ENCODE measurements at regions not wholly inside any gene's neighbourhood (a gene's known extent, or its start where the extent isn't known, plus 50 kb on each side); places are given as distances from the start of the nearest gene placed in this dataset.

- Histone ChIP-seq H3K36me3 (ENCODE audit: insufficient read depth, insufficient read length, low read length) (no peaks in the 10 kb centered on the region), H3K9me3 (ENCODE audit: insufficient read depth, low read length) (peaks cover 5% of the 10 kb centered on the region; the same call in 1 of the 2 replicates), H3K27me3 (ENCODE audit: insufficient read depth, insufficient read length) (no peaks in the 10 kb centered on the region), H3K4me1 (ENCODE audit: insufficient read depth, insufficient read length) (peaks cover 4% of the 10 kb centered on the region), H3K4me3 (ENCODE audit: insufficient read length, low read depth) (no peak overlapping the region), H3K9ac (ENCODE audit: insufficient read length, low read depth) (no peak overlapping the region)
- no peak for TF ChIP-seq ZNF274 (IDR thresholded peaks at IDR 0.05; ENCODE audit: low read depth, low read length)
- no peak for TF ChIP-seq YY1 (IDR thresholded peaks at IDR 0.05; ENCODE audit: insufficient read depth, insufficient read length)
- no peak for TF ChIP-seq SUZ12 (IDR thresholded peaks at IDR 0.05; ENCODE audit: extremely low read depth, insufficient read depth, insufficient read length)
- DNase-seq (ENCODE audit: low read depth, low spot score) = no peak
Measured at GRCh38 chr16:87138738-87139267, 178.4 kb downstream of the C16orf95 start.

GRCh38 chr16:87140211-87141200, 176.7 kb downstream of the C16orf95 start:
- DNase-seq (ENCODE audit: low read depth, low spot score) = no peak
- TF ChIP-seq SUZ12 (IDR thresholded peaks at IDR 0.05; ENCODE audit: extremely low read depth, insufficient read depth, insufficient read length) = no peak
- TF ChIP-seq YY1 (IDR thresholded peaks at IDR 0.05; ENCODE audit: insufficient read depth, insufficient read length) = no peak
- TF ChIP-seq ZNF274 (IDR thresholded peaks at IDR 0.05; ENCODE audit: low read depth, low read length) = no peak
- H3K27me3 ChIP-seq (ENCODE audit: insufficient read depth, insufficient read length) = no peaks in the 10 kb centered on the region
- H3K9ac ChIP-seq (ENCODE audit: insufficient read length, low read depth) = no peak overlapping the region
- H3K9me3 ChIP-seq (ENCODE audit: insufficient read depth, low read length) = peaks cover 8% of the 10 kb centered on the region; the same call in 1 of the 2 replicates
- no peak overlapping the region for H3K4me3 ChIP-seq (ENCODE audit: insufficient read length, low read depth)
- H3K4me1 ChIP-seq (ENCODE audit: insufficient read depth, insufficient read length) = peaks cover 7% of the 10 kb centered on the region
- H3K36me3 ChIP-seq (ENCODE audit: insufficient read depth, insufficient read length, low read length) = no peaks in the 10 kb centered on the region

- Histone ChIP-seq H3K9ac (ENCODE audit: insufficient read length, low read depth) (no peak overlapping the region), H3K4me3 (ENCODE audit: insufficient read length, low read depth) (no peak overlapping the region), H3K4me1 (ENCODE audit: insufficient read depth, insufficient read length) (peaks cover 7% of the 10 kb centered on the region), H3K9me3 (ENCODE audit: insufficient read depth, low read length) (peaks cover 17% of the 10 kb centered on the region; the same call in 1 of the 2 replicates), H3K27me3 (ENCODE audit: insufficient read depth, insufficient read length) (no peaks in the 10 kb centered on the region), H3K36me3 (ENCODE audit: insufficient read depth, insufficient read length, low read length) (no peaks in the 10 kb centered on the region)
- no peak for DNase-seq (ENCODE audit: low read depth, low spot score)
- TF ChIP-seq SUZ12 (IDR thresholded peaks at IDR 0.05; ENCODE audit: extremely low read depth, insufficient read depth, insufficient read length) = no peak
- TF ChIP-seq ZNF274 (IDR thresholded peaks at IDR 0.05; ENCODE audit: low read depth, low read length) = no peak
- no peak for TF ChIP-seq YY1 (IDR thresholded peaks at IDR 0.05; ENCODE audit: insufficient read depth, insufficient read length)
Measured at GRCh38 chr16:87141402-87141801, 175.8 kb downstream of the C16orf95 start.

- Histone ChIP-seq H3K9ac (ENCODE audit: insufficient read length, low read depth) (no peak overlapping the region), H3K27me3 (ENCODE audit: insufficient read depth, insufficient read length) (no peaks in the 10 kb centered on the region), H3K36me3 (ENCODE audit: insufficient read depth, insufficient read length, low read length) (no peaks in the 10 kb centered on the region), H3K9me3 (ENCODE audit: insufficient read depth, low read length) (peaks cover 18% of the 10 kb centered on the region; the same call in 1 of the 2 replicates), H3K4me1 (ENCODE audit: insufficient read depth, insufficient read length) (peaks cover 7% of the 10 kb centered on the region), H3K4me3 (ENCODE audit: insufficient read length, low read depth) (no peak overlapping the region)
- TF ChIP-seq YY1 (IDR thresholded peaks at IDR 0.05; ENCODE audit: insufficient read depth, insufficient read length) (no peak), SUZ12 (IDR thresholded peaks at IDR 0.05; ENCODE audit: extremely low read depth, insufficient read depth, insufficient read length) (no peak), ZNF274 (IDR thresholded peaks at IDR 0.05; ENCODE audit: low read depth, low read length) (no peak)
- DNase-seq (ENCODE audit: low read depth, low spot score) = peak; percentile 42
Measured at GRCh38 chr16:87143661-87144121, 173.5 kb downstream of the C16orf95 start.

- TF ChIP-seq SUZ12 (IDR thresholded peaks at IDR 0.05; ENCODE audit: extremely low read depth, insufficient read depth, insufficient read length) (no peak), ZNF274 (IDR thresholded peaks at IDR 0.05; ENCODE audit: low read depth, low read length) (no peak), YY1 (IDR thresholded peaks at IDR 0.05; ENCODE audit: insufficient read depth, insufficient read length) (no peak)
- no peak for DNase-seq (ENCODE audit: low read depth, low spot score)
- Histone ChIP-seq H3K36me3 (ENCODE audit: insufficient read depth, insufficient read length, low read length) (no peaks in the 10 kb centered on the region), H3K4me3 (ENCODE audit: insufficient read length, low read depth) (no peak overlapping the region), H3K9me3 (ENCODE audit: insufficient read depth, low read length) (peaks cover 19% of the 10 kb centered on the region; the same call in 1 of the 2 replicates), H3K9ac (ENCODE audit: insufficient read length, low read depth) (no peak overlapping the region), H3K27me3 (ENCODE audit: insufficient read depth, insufficient read length) (no peaks in the 10 kb centered on the region), H3K4me1 (ENCODE audit: insufficient read depth, insufficient read length) (peaks cover 7% of the 10 kb centered on the region)
Measured at GRCh38 chr16:87144232-87144631, 173.0 kb downstream of the C16orf95 start.

GRCh38 chr16:87145181-87146176, 171.7 kb downstream of the C16orf95 start:
- no peak for TF ChIP-seq SUZ12 (IDR thresholded peaks at IDR 0.05; ENCODE audit: extremely low read depth, insufficient read depth, insufficient read length)
- no peak for TF ChIP-seq ZNF274 (IDR thresholded peaks at IDR 0.05; ENCODE audit: low read depth, low read length)
- TF ChIP-seq YY1 (IDR thresholded peaks at IDR 0.05; ENCODE audit: insufficient read depth, insufficient read length) = no peak
- Histone ChIP-seq H3K9me3 (ENCODE audit: insufficient read depth, low read length) (peaks cover 24% of the 10 kb centered on the region; the same call in 1 of the 2 replicates), H3K36me3 (ENCODE audit: insufficient read depth, insufficient read length, low read length) (no peaks in the 10 kb centered on the region), H3K4me3 (ENCODE audit: insufficient read length, low read depth) (no peak overlapping the region), H3K4me1 (ENCODE audit: insufficient read depth, insufficient read length) (peaks cover 7% of the 10 kb centered on the region), H3K27me3 (ENCODE audit: insufficient read depth, insufficient read length) (no peaks in the 10 kb centered on the region), H3K9ac (ENCODE audit: insufficient read length, low read depth) (no peak overlapping the region)
- DNase-seq (ENCODE audit: low read depth, low spot score) = no peak
